ENCODE measurements at regions not wholly inside any gene's neighbourhood (a gene's known extent, or its start where the extent isn't known, plus 50 kb on each side); places are given as distances from the start of the nearest gene placed in this dataset.
"Not testable (repeated sequence)": the region's sequence is repeated elsewhere in the genome, so short reads cannot be mapped to it uniquely, and the experiment has no call there.

DNA sequence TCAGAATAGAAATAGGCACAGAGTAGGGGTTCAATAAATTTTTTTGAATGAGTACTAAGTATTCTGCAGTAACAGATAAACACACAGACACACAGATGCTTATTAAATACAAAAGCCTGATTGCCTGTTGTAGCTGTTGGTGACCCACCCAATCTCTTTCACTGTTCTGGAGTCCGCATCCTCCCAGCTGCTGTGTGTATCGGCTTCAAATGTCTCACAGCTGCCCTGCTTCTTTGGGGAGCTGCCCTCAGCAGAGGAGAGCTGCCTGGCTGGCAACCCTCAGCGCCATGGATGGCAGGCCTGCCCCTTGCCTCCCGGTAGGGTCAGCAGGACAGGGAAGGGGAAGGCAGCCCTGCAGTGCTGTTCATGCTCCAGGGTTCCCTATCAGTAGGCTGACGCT is 50.5 kb upstream of the PRNP start:
- intact Hi-C loops (cut with micrococcal nuclease) = no loop called here
- no peak for DNase-seq (ENCODE audit: low spot score)
- H3K36me3 Mint-ChIP-seq (ENCODE audit: low read depth) = no peaks in the 10 kb centered on the region
- no peak overlapping the region for H3K4me3 Mint-ChIP-seq
- peaks cover 5% of the 10 kb centered on the region for H3K4me1 Mint-ChIP-seq (ENCODE audit: low read depth)
- no peaks in the 10 kb centered on the region for H3K9me3 Mint-ChIP-seq
- peaks cover 14% of the 10 kb centered on the region for H3K27me3 Mint-ChIP-seq (ENCODE audit: insufficient read depth)
- no peak overlapping the region for H3K27ac Mint-ChIP-seq

- Mint-ChIP-seq H3K4me3 (no peak overlapping the region), H3K27ac (no peak overlapping the region), H3K9me3 (no peaks in the 10 kb centered on the region), H3K4me1 (ENCODE audit: low read depth) (peaks cover 5% of the 10 kb centered on the region), H3K27me3 (ENCODE audit: insufficient read depth) (peaks cover 15% of the 10 kb centered on the region), H3K36me3 (ENCODE audit: low read depth) (no peaks in the 10 kb centered on the region)
- no peak for DNase-seq (ENCODE audit: low spot score)
- intact Hi-C loops (cut with micrococcal nuclease) = no loop called here
These were observed 50.9 kb upstream of the PRNP start for GRCh38 chr20:4635342-4635741.

- Mint-ChIP-seq H3K27me3 (ENCODE audit: insufficient read depth) (peaks cover 21% of the 10 kb centered on the region), H3K27ac (no peak overlapping the region), H3K4me3 (no peak overlapping the region), H3K4me1 (ENCODE audit: low read depth) (peaks cover 5% of the 10 kb centered on the region), H3K9me3 (no peaks in the 10 kb centered on the region), H3K36me3 (ENCODE audit: low read depth) (no peaks in the 10 kb centered on the region)
- DNase-seq (ENCODE audit: low spot score) = no peak
- intact Hi-C loops (cut with micrococcal nuclease) = no loop called here
These were observed 52.5 kb upstream of the PRNP start for GRCh38 chr20:4633780-4634179.

GRCh38 chr20:4633379-4633778 is 52.9 kb upstream of the PRNP start:
- intact Hi-C loops (cut with micrococcal nuclease) = no loop called here
- H3K4me3 Mint-ChIP-seq = no peak overlapping the region
- peaks cover 5% of the 10 kb centered on the region for H3K4me1 Mint-ChIP-seq (ENCODE audit: low read depth)
- H3K9me3 Mint-ChIP-seq = no peaks in the 10 kb centered on the region
- no peak overlapping the region for H3K27ac Mint-ChIP-seq
- DNase-seq (ENCODE audit: low spot score) = no peak
- peaks cover 22% of the 10 kb centered on the region for H3K27me3 Mint-ChIP-seq (ENCODE audit: insufficient read depth)
- no peaks in the 10 kb centered on the region for H3K36me3 Mint-ChIP-seq (ENCODE audit: low read depth)

- Mint-ChIP-seq H3K27ac (no peak overlapping the region), H3K4me1 (ENCODE audit: low read depth) (peaks cover 5% of the 10 kb centered on the region), H3K27me3 (ENCODE audit: insufficient read depth) (peaks cover 20% of the 10 kb centered on the region), H3K4me3 (no peak overlapping the region), H3K36me3 (ENCODE audit: low read depth) (no peaks in the 10 kb centered on the region), H3K9me3 (no peaks in the 10 kb centered on the region)
- no peak for DNase-seq (ENCODE audit: low spot score)
- intact Hi-C loops (cut with micrococcal nuclease) = no loop called here
These were observed 53.4 kb upstream of the PRNP start for GRCh38 chr20:4632876-4633275.

DNA sequence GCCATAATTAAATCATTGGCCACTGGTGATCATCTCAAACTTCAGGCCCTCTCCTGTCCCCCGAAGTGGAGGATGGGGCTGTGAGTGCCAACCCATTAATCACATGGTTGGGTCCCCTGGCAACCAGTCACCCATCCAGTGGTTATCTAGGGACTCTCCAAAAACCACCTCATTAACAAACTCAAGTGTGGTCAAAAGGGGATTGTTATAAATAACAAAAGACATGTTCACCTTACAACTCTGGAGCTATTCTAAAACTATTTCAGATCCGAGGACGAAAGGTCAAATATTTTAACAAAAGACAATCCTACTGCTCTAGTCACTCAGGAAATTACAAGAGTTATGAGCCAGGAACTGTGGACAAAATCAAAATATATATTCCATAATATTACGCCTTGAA is 60.0 kb upstream of the PRNP start:
- DNase-seq (ENCODE audit: low spot score) = no peak
- H3K27me3 Mint-ChIP-seq (ENCODE audit: insufficient read depth) = peaks cover 34% of the 10 kb centered on the region
- no peak overlapping the region for H3K27ac Mint-ChIP-seq
- no peaks in the 10 kb centered on the region for H3K4me1 Mint-ChIP-seq (ENCODE audit: low read depth)
- peaks cover 10% of the 10 kb centered on the region for H3K9me3 Mint-ChIP-seq
- H3K4me3 Mint-ChIP-seq = no peak overlapping the region
- intact Hi-C loops (cut with micrococcal nuclease) = no loop called here
- H3K36me3 Mint-ChIP-seq (ENCODE audit: low read depth) = no peaks in the 10 kb centered on the region

GRCh38 chr20:4625687-4626086 is 60.6 kb upstream of the PRNP start:
- H3K36me3 Mint-ChIP-seq (ENCODE audit: low read depth) = no peaks in the 10 kb centered on the region
- intact Hi-C loops (cut with micrococcal nuclease) = no loop called here
- H3K4me3 Mint-ChIP-seq = no peak overlapping the region
- DNase-seq (ENCODE audit: low spot score) = no peak
- peaks cover 38% of the 10 kb centered on the region for H3K27me3 Mint-ChIP-seq (ENCODE audit: insufficient read depth)
- H3K9me3 Mint-ChIP-seq = peaks cover 10% of the 10 kb centered on the region
- H3K27ac Mint-ChIP-seq = no peak overlapping the region
- H3K4me1 Mint-ChIP-seq (ENCODE audit: low read depth) = no peaks in the 10 kb centered on the region

- H3K9me3 Mint-ChIP-seq; intact Hi-C loops (cut with micrococcal nuclease); H3K4me1 Mint-ChIP-seq (ENCODE audit: low read depth); DNase-seq (ENCODE audit: low spot score); H3K27ac Mint-ChIP-seq; H3K36me3 Mint-ChIP-seq (ENCODE audit: low read depth); H3K4me3 Mint-ChIP-seq: not testable (repeated sequence)
- H3K27me3 Mint-ChIP-seq (ENCODE audit: insufficient read depth) = peaks cover 39% of the 10 kb centered on the region
These were observed 61.5 kb upstream of the PRNP start for GRCh38 chr20:4624675-4625336.

DNA sequence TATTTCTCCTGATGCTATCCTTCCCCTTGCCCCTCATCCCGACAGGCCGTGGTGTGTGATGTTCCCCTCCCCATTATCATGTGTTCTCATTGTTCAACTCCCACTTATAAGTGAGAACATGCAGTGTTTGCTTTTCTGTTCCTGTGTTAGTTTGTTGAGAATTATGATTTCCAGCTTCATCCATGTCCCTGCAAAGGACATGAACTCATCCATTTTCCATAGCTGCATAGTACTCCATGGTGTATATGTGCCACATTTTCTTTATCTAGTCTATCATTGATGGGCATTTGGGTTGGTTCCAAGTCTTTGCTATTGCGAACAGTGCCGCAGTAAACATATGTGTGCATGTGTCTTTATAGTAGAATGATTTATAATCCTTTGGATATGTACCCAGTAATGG is 67.1 kb upstream of the PRNP start:
- intact Hi-C loops (cut with micrococcal nuclease); H3K27ac Mint-ChIP-seq; H3K36me3 Mint-ChIP-seq (ENCODE audit: low read depth); H3K4me3 Mint-ChIP-seq; DNase-seq (ENCODE audit: low spot score); H3K4me1 Mint-ChIP-seq (ENCODE audit: low read depth): not testable (repeated sequence)
- Mint-ChIP-seq H3K9me3 (peaks cover 20% of the 10 kb centered on the region), H3K27me3 (ENCODE audit: insufficient read depth) (peaks cover 28% of the 10 kb centered on the region)

- intact Hi-C loops (cut with micrococcal nuclease) = no loop called here
- Mint-ChIP-seq H3K4me3 (no peak overlapping the region), H3K9me3 (peaks cover 15% of the 10 kb centered on the region), H3K36me3 (ENCODE audit: low read depth) (no peaks in the 10 kb centered on the region), H3K4me1 (ENCODE audit: low read depth) (peaks cover 10% of the 10 kb centered on the region), H3K27ac (no peak overlapping the region), H3K27me3 (ENCODE audit: insufficient read depth) (peaks cover 21% of the 10 kb centered on the region)
- no peak for DNase-seq (ENCODE audit: low spot score)
These were observed 68.8 kb upstream of the PRNP start for GRCh38 chr20:4617484-4617883.

DNA sequence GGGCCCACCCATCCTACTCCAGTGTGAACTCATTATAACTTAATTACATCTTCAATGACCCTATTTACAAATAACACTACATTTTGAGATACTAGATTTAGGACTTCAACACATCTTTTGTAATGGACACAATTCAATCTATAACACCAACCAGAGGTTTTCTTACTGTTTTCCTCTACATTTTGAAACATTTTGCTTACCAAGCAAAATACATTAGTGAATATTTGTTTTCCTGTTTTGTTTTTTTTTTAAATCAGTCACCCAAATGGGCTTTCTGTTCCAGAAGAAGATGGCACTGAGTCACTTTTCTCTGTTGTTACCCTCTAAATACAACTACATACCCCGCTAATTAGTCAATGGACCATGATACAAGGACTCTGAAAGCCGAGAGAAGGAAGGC is 69.2 kb upstream of the PRNP start:
- Mint-ChIP-seq H3K27ac (no peak overlapping the region), H3K4me1 (ENCODE audit: low read depth) (peaks cover 10% of the 10 kb centered on the region), H3K27me3 (ENCODE audit: insufficient read depth) (peaks cover 22% of the 10 kb centered on the region), H3K4me3 (no peak overlapping the region), H3K36me3 (ENCODE audit: low read depth) (no peaks in the 10 kb centered on the region), H3K9me3 (peaks cover 12% of the 10 kb centered on the region)
- no peak for DNase-seq (ENCODE audit: low spot score)
- intact Hi-C loops (cut with micrococcal nuclease) = no loop called here

- intact Hi-C loops (cut with micrococcal nuclease) = loop anchor here (1.0 kb wide), 1 partner anchor 106 kb away; no protein-coding TSS in a partner anchor
- Mint-ChIP-seq H3K27me3 (ENCODE audit: insufficient read depth) (peaks cover 12% of the 10 kb centered on the region), H3K4me3 (no peak overlapping the region), H3K27ac (no peak overlapping the region), H3K36me3 (ENCODE audit: low read depth) (no peaks in the 10 kb centered on the region), H3K4me1 (ENCODE audit: low read depth) (peaks cover 10% of the 10 kb centered on the region), H3K9me3 (peaks cover 10% of the 10 kb centered on the region)
- DNase-seq (ENCODE audit: low spot score) = peak; percentile 28
These were observed 72.3 kb upstream of the PRNP start for GRCh38 chr20:4613718-4614620.

DNA sequence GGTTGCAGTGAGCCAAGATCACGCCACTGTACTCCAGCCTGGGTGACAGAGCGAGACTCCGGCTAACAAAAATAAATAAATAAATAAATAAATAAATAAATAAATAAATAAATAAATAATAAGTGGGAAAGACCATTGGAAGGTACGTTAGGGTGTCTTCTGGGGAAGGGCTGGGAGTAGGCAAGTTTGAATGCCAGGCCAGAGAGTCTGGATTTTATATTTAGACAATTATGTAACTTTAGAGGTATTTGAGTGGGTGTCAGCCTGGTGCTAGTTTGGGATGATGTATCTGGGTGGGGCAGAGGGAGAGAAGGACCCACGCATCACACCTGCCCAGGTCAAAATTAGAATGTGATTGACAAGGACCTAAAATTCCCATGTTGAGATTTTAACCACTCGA is 73.1 kb upstream of the PRNP start:
- DNase-seq (ENCODE audit: low spot score) = no peak
- Mint-ChIP-seq H3K36me3 (ENCODE audit: low read depth) (no peaks in the 10 kb centered on the region), H3K27ac (no peak overlapping the region), H3K4me1 (ENCODE audit: low read depth) (peaks cover 10% of the 10 kb centered on the region), H3K4me3 (no peak overlapping the region), H3K9me3 (peaks cover 10% of the 10 kb centered on the region), H3K27me3 (ENCODE audit: insufficient read depth) (peaks cover 12% of the 10 kb centered on the region)
- intact Hi-C loops (cut with micrococcal nuclease) = loop anchor here (1.0 kb wide), 1 partner anchor 107 kb away; no protein-coding TSS in a partner anchor

Measured in activated T-helper 1 cell treated with anti-CD3 and anti-CD28 coated beads, Interleukin-12 subunit alpha, Interleukin-12 subunit beta, Interleukin-2, Interleukin-4 antibody, amounts not matched to agents 30 ng/mL and 10 ng/mL and 1 ng/mL, durations not matched to agents 14 hours and 24 hours and 36 hours (primary cell).